C4-2B (cell line): ENCODE measurements at regions not wholly inside any gene's neighbourhood (a gene's known extent, or its start where the extent isn't known, plus 50 kb on each side); places are given as distances from the start of the nearest gene placed in this dataset.

Source experiments
- ZFX ChIP-seq: fragments of 450-650 bp; IDR thresholded peaks from 2 replicates; pipeline ENCODE4 v1.6.1; 2017
- TF ChIP-seq, protein P1 (sequence below): fragments of 450-650 bp; conservative IDR thresholded peaks from 2 replicates; pipeline ENCODE4 v1.5.1; 2017; ENCODE audit warnings: mild to moderate bottlenecking

DNA sequence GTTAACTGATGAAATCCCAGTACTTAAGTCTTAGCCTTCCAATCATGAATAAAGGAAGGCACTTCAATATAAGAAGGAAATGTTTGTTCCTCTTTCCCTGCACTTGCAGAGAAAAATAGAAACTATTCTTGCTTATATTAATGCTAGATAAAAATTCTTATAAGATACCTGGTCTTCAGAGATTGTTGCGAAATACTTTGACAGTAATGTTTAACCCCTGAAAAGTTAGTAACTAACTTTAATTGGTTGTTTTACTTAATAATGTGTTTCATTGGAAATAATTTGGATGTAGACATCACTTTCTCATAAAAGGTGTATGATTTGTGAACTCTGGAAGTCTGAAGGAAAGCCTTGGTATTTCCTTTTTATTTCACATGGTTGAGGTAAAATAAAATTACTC is 294.2 kb upstream of the SYNCRIP start:
- TF ChIP-seq, protein P1, sequence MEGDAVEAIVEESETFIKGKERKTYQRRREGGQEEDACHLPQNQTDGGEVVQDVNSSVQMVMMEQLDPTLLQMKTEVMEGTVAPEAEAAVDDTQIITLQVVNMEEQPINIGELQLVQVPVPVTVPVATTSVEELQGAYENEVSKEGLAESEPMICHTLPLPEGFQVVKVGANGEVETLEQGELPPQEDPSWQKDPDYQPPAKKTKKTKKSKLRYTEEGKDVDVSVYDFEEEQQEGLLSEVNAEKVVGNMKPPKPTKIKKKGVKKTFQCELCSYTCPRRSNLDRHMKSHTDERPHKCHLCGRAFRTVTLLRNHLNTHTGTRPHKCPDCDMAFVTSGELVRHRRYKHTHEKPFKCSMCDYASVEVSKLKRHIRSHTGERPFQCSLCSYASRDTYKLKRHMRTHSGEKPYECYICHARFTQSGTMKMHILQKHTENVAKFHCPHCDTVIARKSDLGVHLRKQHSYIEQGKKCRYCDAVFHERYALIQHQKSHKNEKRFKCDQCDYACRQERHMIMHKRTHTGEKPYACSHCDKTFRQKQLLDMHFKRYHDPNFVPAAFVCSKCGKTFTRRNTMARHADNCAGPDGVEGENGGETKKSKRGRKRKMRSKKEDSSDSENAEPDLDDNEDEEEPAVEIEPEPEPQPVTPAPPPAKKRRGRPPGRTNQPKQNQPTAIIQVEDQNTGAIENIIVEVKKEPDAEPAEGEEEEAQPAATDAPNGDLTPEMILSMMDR = no peak
- no peak for TF ChIP-seq ZFX
